ENCODE measurements at regions not wholly inside any gene's neighbourhood (a gene's known extent, or its start where the extent isn't known, plus 50 kb on each side); places are given as distances from the start of the nearest gene placed in this dataset.

DNA sequence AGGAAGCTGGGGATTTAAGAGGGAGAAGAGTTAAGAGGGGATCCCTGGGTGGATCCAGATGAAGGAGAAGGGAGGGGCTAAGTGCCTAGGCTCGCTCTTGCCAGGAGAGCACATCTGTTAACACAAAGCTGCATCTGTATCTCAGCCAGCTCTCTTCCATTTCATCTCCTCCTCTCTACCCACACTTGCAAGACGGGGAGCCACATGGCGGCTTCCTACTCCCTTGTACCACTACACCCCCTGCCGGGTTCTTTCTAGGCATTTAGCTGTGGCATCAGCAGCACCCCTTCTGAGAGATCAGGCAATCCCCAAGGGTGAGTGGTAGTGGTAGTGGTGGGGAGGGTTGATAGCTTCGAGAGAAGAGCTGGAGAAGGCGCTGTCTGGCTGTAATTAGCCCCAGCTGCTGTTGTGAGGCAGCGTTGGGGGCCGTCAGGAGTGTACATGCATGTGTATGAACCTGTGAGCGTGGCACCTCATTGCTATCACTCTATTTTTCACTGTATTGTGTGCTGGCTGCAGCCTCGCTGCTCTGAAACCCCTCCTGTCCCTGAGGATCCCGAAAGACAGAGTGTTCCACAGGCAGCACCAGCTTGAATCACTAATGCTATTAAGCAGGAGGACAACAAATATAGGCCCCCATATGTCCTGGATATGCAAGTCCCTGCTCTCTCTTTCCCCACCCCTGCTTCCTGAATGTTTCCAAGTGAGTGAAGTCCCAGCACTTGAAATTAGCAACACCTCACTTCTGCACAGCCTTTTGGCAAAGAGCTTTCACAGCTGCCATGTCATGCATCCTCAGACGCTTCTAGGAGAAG lies 73.7 kb downstream of the RTL9 start:
- DNase-seq (ENCODE audit: low read depth) = no peak

DNA sequence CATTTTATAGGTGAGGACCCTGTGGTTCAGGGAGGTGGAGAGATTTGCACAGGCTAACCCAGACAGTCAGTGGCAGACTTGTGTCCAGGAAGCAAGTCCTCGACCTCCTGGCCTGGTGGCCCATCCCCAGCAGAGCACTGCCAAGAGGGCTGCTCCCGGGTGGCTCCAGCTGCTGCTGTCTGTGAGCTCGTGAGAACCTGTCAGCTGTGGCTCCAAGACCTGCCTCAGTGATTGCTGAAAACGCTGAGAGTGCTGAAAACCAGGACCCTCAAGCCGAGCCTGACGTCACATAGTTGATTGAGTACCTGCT lies 74.2 kb downstream of the RTL9 start:
- DNase-seq (ENCODE audit: low read depth) = no peak

GRCh38 chrX:110435196-110435595 lies 76.5 kb downstream of the RTL9 start:
- no peak for DNase-seq (ENCODE audit: low read depth)

GRCh38 chrX:110436523-110436922 lies 77.9 kb downstream of the RTL9 start:
- no peak for DNase-seq (ENCODE audit: low read depth)

- DNase-seq (ENCODE audit: low read depth) = no peak
These were observed 79.0 kb downstream of the RTL9 start for GRCh38 chrX:110437686-110438085.

DNA sequence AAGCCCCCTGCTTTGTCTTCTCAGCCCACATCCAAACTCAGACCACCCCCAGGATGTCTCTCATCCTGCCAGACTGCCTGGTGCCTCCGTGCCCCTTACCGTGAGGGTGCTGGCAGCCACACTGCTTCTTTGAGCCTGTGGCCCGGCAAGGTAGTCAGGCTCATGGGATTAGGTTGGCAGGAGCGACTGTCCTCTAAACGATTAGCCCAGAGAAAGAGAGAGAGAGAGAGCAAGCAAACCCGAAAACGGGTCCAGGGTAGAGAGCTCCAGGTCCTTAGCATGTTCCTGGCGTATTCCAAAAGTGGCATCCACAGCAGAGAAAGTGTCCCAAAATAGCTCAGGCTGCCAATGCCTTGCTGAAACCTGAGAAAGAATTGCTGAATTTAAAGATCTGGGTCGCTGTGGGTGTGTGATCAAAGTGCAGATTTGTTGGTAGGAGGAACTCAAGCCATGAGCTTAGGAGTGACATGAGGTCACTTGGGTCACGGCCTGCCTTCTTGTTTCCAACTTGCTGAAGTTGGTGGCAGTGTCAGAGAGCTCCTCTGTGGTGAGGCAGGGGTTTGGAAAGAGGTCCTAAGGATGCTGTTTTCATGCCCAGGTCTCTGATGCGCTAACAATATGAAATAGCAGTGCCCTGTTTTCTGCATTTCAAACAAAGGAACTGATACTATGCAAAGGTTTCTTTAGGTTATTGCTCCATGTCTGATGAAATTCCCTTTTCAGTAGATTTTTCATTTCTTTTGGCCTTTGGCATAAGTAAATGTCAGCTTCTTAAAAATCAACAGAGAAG lies 81.6 kb downstream of the RTL9 start:
- no peak for DNase-seq (ENCODE audit: low read depth)

DNA sequence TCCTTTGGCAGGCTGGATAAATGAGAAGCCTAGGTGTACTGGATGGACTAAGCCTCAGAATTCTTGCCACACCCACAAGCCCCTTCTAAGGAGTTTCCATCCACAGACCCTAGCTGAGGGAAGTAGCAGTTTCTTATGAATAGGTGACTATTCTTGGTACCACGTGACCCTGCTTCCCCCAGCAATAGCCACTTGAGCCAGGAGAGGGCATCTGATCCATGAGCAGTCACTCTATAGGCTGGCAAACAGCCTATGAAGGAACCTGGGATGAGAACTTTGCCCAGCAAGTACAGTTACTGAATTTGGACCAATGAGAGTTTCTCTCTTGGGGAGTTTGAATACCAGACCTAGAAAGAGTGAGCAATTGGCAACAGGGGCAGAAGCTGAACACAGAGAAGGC lies 84.0 kb downstream of the RTL9 start:
- DNase-seq (ENCODE audit: low read depth) = no peak

GRCh38 chrX:110444996-110445395 lies 86.3 kb downstream of the RTL9 start:
- no peak for DNase-seq (ENCODE audit: low read depth)

GRCh38 chrX:110448459-110448858 lies 89.8 kb downstream of the RTL9 start:
- DNase-seq (ENCODE audit: low read depth) = no peak

- DNase-seq (ENCODE audit: low read depth) = no peak
These were observed 90.7 kb downstream of the RTL9 start for GRCh38 chrX:110449312-110449711.

DNA sequence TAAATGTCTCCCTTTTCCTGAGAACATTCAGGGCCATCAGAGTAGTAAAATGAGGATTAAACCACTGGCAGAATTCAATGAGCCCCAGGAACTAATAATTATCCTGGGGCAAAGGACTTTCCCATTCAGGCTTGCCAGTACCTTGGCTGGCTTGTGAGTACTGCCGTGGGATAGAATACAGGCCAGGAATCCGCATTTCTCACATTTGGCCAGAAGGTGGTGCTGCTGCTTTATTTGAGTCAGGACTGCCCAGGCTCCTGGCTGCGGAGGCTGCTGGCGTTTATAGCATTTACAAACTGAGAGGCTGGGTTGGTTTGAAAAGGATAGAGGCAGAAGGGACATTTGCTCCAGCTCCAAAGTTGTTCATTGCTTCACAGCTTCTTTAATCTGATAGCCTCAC lies 91.4 kb downstream of the RTL9 start:
- peak; percentile 19 for DNase-seq (ENCODE audit: low read depth)

- no peak for DNase-seq (ENCODE audit: low read depth)
These were observed 95.7 kb downstream of the RTL9 start for GRCh38 chrX:110454336-110454735.

DNA sequence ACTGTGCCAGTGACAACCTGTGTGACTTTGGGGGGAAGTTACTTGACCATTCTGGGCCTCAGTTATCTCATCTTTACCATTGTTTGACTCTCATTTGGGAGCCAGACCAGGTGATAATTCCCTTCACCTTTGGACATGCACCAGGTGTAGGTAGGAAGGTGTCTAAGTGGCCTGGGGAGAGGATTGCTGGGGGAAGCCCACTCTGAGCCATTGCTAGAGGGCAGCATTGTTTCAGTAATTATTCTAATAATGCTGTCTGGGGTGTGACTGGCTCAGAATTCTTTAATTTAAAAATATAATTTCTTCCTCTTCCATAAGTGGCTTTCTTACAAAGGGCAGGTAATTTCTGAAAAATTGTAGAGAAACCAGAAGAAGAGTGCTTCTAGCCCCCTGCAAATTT lies 104.3 kb downstream of the RTL9 start:
- no peak for DNase-seq (ENCODE audit: low read depth)

- DNase-seq (ENCODE audit: low read depth) = no peak
These were observed 108.1 kb downstream of the RTL9 start for GRCh38 chrX:110466790-110467189.

GRCh38 chrX:110472265-110472664 lies 113.6 kb downstream of the RTL9 start:
- DNase-seq (ENCODE audit: low read depth) = no peak

DNA sequence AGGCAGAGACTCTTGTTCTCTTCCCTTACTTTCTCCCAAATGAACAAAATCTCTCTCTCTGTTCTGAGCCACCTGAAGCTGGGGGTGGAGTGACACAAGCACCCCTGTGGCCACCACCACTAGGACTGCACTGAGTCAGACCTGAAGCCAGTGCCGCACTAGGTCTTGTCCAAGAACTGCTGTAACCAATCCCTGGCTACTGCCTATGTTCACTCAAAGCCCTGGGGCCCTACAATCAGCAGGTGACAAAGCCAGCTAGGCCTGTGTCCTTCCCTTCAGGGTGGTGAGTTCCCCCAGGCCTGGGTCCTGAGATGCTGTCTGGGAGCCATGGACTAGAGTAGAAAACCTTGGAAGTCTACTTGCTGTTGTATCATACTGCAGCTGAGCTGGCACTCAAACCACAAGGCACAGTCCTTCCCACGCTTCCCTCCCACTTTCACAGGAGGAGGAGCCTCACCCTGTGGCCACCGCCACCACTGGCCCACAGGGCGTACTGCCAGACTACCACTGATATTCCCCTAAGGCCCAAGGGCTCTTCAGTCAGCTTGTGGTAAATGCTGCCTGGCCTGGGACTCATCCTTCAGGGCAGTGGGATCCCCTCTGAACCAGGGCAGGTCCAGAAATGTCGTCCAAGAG lies 119.1 kb downstream of the RTL9 start:
- no peak for DNase-seq (ENCODE audit: low read depth)

GRCh38 chrX:110491846-110492620 lies 133.4 kb downstream of the RTL9 start:
- no peak for DNase-seq (ENCODE audit: low read depth)

GRCh38 chrX:110504947-110505346 lies 146.3 kb downstream of the RTL9 start:
- DNase-seq (ENCODE audit: low read depth) = no peak

DNA sequence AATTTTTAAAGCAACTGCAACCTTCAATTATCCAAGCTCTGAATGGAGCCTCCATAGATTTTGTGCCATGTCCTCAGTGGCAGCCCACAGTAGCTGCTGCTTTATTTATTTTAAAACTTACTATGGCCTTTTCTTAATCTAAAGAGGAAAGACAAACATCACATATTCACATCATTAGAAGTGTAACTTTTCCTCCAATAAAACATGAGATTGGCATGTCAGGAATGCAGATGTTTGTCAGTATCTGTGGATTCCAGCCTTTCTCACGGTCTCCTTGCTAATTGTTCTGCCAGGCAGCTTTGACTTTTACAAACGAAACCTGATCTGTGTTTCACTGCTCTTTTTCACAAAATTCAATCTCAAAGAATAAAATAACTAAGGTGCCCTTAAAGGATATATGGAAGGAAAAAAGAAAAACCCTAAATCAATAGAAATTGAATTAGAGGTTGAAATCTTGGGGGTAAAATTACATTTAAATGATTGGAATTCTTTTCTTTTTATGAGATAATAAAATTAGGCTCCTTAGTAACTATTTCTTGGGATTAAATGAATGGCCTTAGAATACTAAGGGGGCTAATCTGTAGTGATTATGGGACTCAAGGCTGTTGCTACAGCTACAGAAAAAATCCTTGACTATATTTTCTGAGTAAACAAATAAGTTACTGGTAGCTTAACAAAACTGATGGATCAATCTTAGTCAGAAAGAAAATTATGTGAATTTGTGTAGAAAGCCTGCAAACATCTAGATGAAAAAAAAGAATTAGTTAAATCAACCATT lies 151.3 kb downstream of the RTL9 start:
- no peak for DNase-seq (ENCODE audit: low read depth)

DNA sequence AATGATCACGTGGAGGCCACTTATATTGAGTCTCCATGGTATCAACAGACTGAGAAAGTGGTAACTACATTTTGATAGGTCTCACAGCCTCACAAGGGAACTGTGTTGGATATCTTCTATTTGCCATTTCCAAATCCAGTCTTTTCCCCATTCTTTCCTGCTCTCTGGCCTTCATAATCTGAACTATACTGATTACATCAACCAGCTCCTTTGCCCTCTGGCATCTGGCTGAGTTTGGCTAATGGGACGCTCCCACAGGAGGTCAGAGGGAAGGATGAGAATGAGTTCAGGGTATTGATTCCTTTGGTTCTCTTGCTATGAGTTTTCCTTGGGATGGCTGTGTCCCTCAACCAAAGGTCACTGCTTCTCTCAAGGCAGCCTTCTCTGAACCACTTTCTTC lies 152.6 kb downstream of the RTL9 start:
- DNase-seq (ENCODE audit: low read depth) = no peak

DNA sequence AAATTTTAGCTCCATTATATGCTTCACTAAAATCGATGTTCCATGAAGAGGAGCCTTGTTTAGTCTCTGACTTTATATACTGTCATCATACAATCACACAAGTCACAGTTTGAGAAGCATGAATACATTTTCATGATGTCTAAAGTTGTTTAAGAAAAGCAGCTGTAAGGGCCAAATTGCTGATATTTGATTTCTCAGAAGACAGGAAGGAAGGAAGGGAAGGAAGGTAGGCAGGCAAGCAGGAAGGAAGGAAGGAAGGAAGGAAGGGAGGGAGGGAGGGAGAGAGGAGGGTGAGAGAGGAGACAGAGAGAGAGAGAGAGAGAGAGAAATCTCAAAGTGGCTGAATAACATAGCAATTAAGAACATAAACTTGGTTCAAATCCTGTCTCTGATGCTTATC lies 153.7 kb downstream of the RTL9 start:
- no peak for DNase-seq (ENCODE audit: low read depth)

DNA sequence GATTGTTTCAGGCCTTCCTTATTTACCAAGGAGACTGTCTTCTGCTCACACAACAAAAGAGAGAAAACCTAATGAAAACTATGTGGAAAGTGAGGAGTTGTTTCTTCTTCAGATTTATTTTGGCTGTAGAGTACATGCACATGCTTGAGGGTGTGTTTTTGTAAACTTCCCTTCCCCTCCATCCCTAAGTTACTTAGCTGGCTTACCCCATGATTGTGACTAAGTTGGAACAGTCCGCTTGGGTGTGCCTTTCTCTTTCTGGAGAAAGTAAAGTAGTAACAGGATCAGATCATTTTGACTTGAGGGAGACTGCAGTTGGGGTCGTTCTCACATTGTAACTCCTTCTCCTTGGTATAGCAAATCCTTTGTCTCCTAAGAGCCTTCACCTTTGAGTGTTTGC lies 155.9 kb downstream of the RTL9 start:
- DNase-seq (ENCODE audit: low read depth) = no peak
